ENCODE measurements at regions not wholly inside any gene's neighbourhood (a gene's known extent, or its start where the extent isn't known, plus 50 kb on each side); places are given as distances from the start of the nearest gene placed in this dataset.

DNA sequence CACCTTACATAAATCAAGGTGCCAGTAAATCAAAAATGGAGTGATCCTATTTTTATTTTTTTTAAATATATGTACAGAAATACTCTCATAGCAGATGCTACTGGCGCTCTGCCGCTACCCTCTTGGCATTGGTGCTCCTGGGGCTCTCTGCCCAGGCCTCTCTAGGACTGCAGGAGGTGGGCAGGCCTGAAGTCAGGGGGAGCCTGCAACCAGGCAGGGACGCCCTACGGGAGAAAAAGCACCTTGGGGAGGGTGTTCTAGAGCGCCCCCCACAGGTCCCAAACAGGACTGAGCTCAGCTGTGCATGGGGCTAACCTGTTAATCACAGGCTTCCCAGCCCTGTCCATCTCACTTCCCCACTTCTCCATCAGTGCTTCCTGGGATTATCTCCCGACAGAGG is 192.5 kb downstream of the SHQ1 start:
- TF ChIP-seq POLR2A (IDR thresholded peaks at IDR 0.05): no peak
- TF ChIP-seq, protein P1, sequence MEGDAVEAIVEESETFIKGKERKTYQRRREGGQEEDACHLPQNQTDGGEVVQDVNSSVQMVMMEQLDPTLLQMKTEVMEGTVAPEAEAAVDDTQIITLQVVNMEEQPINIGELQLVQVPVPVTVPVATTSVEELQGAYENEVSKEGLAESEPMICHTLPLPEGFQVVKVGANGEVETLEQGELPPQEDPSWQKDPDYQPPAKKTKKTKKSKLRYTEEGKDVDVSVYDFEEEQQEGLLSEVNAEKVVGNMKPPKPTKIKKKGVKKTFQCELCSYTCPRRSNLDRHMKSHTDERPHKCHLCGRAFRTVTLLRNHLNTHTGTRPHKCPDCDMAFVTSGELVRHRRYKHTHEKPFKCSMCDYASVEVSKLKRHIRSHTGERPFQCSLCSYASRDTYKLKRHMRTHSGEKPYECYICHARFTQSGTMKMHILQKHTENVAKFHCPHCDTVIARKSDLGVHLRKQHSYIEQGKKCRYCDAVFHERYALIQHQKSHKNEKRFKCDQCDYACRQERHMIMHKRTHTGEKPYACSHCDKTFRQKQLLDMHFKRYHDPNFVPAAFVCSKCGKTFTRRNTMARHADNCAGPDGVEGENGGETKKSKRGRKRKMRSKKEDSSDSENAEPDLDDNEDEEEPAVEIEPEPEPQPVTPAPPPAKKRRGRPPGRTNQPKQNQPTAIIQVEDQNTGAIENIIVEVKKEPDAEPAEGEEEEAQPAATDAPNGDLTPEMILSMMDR (IDR thresholded peaks at IDR 0.05): no peak
- no peak for TF ChIP-seq POLR2AphosphoS5 (IDR thresholded peaks at IDR 0.05)
- TF ChIP-seq EP300 (IDR thresholded peaks at IDR 0.05; ENCODE audit: low read depth): no peak

Data from transverse colon (tissue), 4 donors.